Parathyroid adenoma (tissue), 2 donors: ENCODE measurements at regions not wholly inside any gene's neighbourhood (a gene's known extent, or its start where the extent isn't known, plus 50 kb on each side); places are given as distances from the start of the nearest gene placed in this dataset.
"Not testable (repeated sequence)": the region's sequence is repeated elsewhere in the genome, so short reads cannot be mapped to it uniquely, and the experiment has no call there.

Experiments used
- H2AFZ ChIP-seq: fragments of 300-600 bp; sonication (generic); one replicate; pipeline ENCODE4 v1.7.0; 2017; ENCODE audit warnings: antibody characterized with exemption, mild to moderate bottlenecking
- H3K27ac ChIP-seq: fragments of 300-600 bp; sonication (generic); one replicate; pipeline ENCODE4 v1.7.0; 2017
- H3K27me3 ChIP-seq: fragments of 300-600 bp; sonication (generic); one replicate; pipeline ENCODE4 v1.7.0; 2017; ENCODE audit warnings: low read length; ENCODE audit not compliant: control insufficient read depth, insufficient read depth
- H3K36me3 ChIP-seq: fragments of 300-600 bp; sonication (generic); one replicate; pipeline ENCODE4 v1.7.0; 2017; ENCODE audit warnings: low read length; ENCODE audit not compliant: control insufficient read depth, insufficient read depth
- H3K4me1 ChIP-seq: fragments of 300-600 bp; sonication (generic); one replicate; pipeline ENCODE4 v1.7.0; 2017; ENCODE audit warnings: control low read depth
- H3K4me2 ChIP-seq: fragments of 300-600 bp; sonication (generic); one replicate; pipeline ENCODE4 v1.7.0; 2017; ENCODE audit warnings: low read length
- H3K4me3 ChIP-seq: fragments of 300-600 bp; sonication (generic); one replicate; pipeline ENCODE4 v1.7.0; 2017; ENCODE audit warnings: low read depth, low read length
- H3K79me2 ChIP-seq: fragments of 300-600 bp; sonication (generic); one replicate; pipeline ENCODE4 v1.7.0; 2017; ENCODE audit warnings: control low read depth
- H3K9ac ChIP-seq: fragments of 300-600 bp; sonication (generic); one replicate; pipeline ENCODE4 v1.7.0; 2017; ENCODE audit warnings: mild to moderate bottlenecking
- H3K9me3 ChIP-seq: fragments of 300-600 bp; sonication (generic); one replicate; pipeline ENCODE4 v1.7.0; 2017; ENCODE audit warnings: low read length; ENCODE audit not compliant: control insufficient read depth
- TF ChIP-seq, protein P1 (sequence below): fragments of 300-600 bp; sonication (generic); IDR thresholded peaks from one replicate; pipeline ENCODE4 v1.7.0; 2017; ENCODE audit warnings: antibody characterized with exemption, mild to moderate bottlenecking
- donor health status: primary hyperparathyroidism.

DNA sequence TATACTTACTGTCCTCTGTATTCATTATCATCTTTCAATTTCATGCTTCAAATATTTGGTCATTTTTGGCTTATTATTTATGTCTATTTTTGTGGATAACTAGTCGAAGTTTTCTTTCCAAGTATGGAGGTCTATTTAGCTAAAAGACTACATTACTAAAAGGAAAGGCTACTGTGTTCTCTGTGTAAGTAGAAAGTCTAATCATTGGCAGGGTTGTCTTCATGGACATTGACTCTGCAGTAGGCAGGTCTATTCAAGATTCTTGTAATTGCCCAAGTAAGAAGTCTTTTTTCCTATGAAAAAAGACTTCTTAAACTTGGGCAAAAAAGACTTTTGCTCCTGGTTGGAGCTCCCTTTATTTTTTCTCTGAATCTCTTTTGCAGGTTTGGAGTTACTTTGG is 368.6 kb upstream of the GRM7 start:
- H3K27me3 ChIP-seq, result no peaks in the 10 kb centered on the region
- TF ChIP-seq, protein P1, sequence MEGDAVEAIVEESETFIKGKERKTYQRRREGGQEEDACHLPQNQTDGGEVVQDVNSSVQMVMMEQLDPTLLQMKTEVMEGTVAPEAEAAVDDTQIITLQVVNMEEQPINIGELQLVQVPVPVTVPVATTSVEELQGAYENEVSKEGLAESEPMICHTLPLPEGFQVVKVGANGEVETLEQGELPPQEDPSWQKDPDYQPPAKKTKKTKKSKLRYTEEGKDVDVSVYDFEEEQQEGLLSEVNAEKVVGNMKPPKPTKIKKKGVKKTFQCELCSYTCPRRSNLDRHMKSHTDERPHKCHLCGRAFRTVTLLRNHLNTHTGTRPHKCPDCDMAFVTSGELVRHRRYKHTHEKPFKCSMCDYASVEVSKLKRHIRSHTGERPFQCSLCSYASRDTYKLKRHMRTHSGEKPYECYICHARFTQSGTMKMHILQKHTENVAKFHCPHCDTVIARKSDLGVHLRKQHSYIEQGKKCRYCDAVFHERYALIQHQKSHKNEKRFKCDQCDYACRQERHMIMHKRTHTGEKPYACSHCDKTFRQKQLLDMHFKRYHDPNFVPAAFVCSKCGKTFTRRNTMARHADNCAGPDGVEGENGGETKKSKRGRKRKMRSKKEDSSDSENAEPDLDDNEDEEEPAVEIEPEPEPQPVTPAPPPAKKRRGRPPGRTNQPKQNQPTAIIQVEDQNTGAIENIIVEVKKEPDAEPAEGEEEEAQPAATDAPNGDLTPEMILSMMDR, result no peak
- no peak overlapping the region for H3K4me3 ChIP-seq
- H3K27ac ChIP-seq, result no peak overlapping the region
- no peaks in the 10 kb centered on the region for H3K79me2 ChIP-seq
- no peak overlapping the region for H3K4me2 ChIP-seq
- H3K9ac ChIP-seq, result no peak overlapping the region
- H3K36me3 ChIP-seq, result no peaks in the 10 kb centered on the region
- H2AFZ ChIP-seq, result no peak overlapping the region
- no peaks in the 10 kb centered on the region for H3K9me3 ChIP-seq
- no peaks in the 10 kb centered on the region for H3K4me1 ChIP-seq

DNA sequence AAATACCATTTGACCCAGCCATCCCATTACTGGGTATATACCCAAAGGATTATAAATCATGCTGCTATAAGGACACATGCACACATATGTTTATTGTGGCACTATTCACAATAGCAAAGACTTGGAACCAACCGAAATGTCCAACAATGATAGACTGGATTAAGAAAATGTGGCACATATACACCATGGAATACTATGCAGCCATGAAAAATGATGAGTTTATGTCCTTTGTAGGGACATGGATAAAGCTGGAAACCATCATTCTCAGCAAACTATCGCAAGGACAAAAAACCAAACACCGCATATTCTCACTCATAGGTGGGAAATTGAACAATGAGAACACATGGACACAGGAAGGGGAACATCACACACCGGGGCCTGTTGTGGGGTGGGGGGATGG is 362.0 kb upstream of the GRM7 start:
- H3K36me3 ChIP-seq, H2AFZ ChIP-seq, H3K9ac ChIP-seq, H3K4me1 ChIP-seq, H3K79me2 ChIP-seq, H3K9me3 ChIP-seq, H3K4me3 ChIP-seq, H3K27me3 ChIP-seq, H3K27ac ChIP-seq, H3K4me2 ChIP-seq: not testable (repeated sequence)

DNA sequence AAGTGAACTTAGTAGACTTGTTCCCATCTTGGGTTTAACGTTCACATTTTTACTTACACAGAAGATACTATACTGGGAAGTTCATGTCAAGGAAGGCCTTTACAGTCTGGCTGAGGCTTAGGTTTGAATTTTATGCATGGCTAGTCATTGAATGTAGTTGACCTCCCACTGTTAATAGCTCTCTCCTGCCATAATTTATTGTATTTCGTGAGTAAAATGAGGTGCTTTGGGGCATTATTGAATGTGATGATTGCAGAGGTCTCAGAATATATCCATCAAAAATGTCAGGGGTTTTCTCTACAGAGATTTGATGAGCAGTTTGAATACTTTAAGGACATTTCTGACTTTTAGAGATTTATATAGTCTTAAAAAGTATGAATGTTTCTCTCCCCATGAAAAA is 356.6 kb upstream of the GRM7 start:
- no peaks in the 10 kb centered on the region for H3K79me2 ChIP-seq
- H3K36me3 ChIP-seq, result no peaks in the 10 kb centered on the region
- no peaks in the 10 kb centered on the region for H3K9me3 ChIP-seq
- TF ChIP-seq, protein P1, result no peak
- H3K9ac ChIP-seq, result no peak overlapping the region
- H3K4me1 ChIP-seq, result no peaks in the 10 kb centered on the region
- H3K27ac ChIP-seq, result no peak overlapping the region
- no peaks in the 10 kb centered on the region for H3K27me3 ChIP-seq
- H3K4me3 ChIP-seq, result no peak overlapping the region
- no peak overlapping the region for H2AFZ ChIP-seq
- no peak overlapping the region for H3K4me2 ChIP-seq

DNA sequence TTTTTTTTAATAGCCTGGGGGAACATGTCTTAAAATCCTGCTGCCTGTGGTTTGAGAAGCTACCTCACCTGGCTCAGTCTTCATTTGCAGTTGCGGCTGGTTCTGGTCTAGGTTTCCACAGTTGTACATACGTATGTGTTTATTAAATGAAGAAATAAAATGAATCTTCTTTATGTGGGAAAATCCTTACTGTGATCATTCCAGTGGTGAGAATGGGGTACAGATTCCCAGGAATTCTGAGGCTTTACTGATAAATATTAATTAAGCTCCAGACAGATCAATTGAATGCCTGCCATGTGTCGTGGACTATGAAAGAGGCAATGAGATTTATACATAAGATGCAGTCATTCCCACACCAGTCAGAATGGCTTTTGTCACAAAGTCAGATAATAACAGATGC is 356.1 kb upstream of the GRM7 start:
- Histone ChIP-seq H2AFZ (no peak overlapping the region), H3K4me1 (no peaks in the 10 kb centered on the region), H3K79me2 (no peaks in the 10 kb centered on the region), H3K36me3 (no peaks in the 10 kb centered on the region), H3K27me3 (no peaks in the 10 kb centered on the region), H3K27ac (no peak overlapping the region), H3K4me3 (no peak overlapping the region), H3K9ac (no peak overlapping the region), H3K9me3 (no peaks in the 10 kb centered on the region), H3K4me2 (no peak overlapping the region)
- TF ChIP-seq, protein P1, result no peak

DNA sequence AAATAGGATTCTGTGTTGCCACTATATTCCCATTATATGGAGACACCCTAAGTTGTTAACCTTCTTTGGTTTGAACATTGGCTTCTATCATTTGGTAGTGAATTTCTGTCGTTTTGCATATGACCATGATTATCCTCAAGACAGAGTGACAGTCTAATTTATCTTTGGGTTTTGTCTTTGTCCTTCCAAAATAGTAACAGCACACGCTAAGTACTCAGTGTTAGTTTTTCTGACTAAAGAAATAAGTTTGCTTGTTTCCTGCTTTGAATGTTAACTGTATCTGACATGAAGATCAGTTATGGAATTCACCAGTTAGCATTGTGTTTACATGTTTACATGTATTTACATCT is 352.5 kb upstream of the GRM7 start:
- H3K4me2 ChIP-seq, result no peak overlapping the region
- TF ChIP-seq, protein P1, result no peak
- H3K9ac ChIP-seq, result no peak overlapping the region

More for the DNA sequence above, 352.5 kb upstream of the GRM7 start:
- Histone ChIP-seq H3K9me3 (no peaks in the 10 kb centered on the region), H3K4me3 (no peak overlapping the region), H3K36me3 (no peaks in the 10 kb centered on the region), H2AFZ (no peak overlapping the region), H3K4me1 (no peaks in the 10 kb centered on the region), H3K27me3 (no peaks in the 10 kb centered on the region), H3K79me2 (no peaks in the 10 kb centered on the region), H3K27ac (no peak overlapping the region)
